Upper lobe of left lung (tissue), 4 donors: ENCODE measurements at regions not wholly inside any gene's neighbourhood (a gene's known extent, or its start where the extent isn't known, plus 50 kb on each side); places are given as distances from the start of the nearest gene placed in this dataset.

Experiments
- POLR2A ChIP-seq, 4 donors: fragments of 450-650 bp; IDR thresholded peaks; one replicate each; pipeline ENCODE4 v1.5.1; 2016 to 2017; ENCODE audit warnings: antibody characterized with exemption in 4 of 4, mild to moderate bottlenecking in 2 of 4
- POLR2AphosphoS5 ChIP-seq, 2 donors: sonication (generic); formaldehyde crosslinking; IDR thresholded peaks; one replicate each; pipeline ENCODE4 v1.5.1; 2017; ENCODE audit warnings: antibody characterized with exemption in 2 of 2
- TF ChIP-seq, protein P1 (sequence below), 6 experiments: fragments of 450-650 bp in 4 of 6; fragments of 200-600 bp in 2 of 6; sonication (generic) in 2 of 6; IDR thresholded peaks; one replicate each; pipeline ENCODE4 v1.5.1; 2016 to 2019; ENCODE audit warnings: antibody characterized with exemption in 6 of 6

GRCh38 chr13:44159633-44160279, 213.9 kb upstream of the SERP2 start:
- TF ChIP-seq, protein P1, sequence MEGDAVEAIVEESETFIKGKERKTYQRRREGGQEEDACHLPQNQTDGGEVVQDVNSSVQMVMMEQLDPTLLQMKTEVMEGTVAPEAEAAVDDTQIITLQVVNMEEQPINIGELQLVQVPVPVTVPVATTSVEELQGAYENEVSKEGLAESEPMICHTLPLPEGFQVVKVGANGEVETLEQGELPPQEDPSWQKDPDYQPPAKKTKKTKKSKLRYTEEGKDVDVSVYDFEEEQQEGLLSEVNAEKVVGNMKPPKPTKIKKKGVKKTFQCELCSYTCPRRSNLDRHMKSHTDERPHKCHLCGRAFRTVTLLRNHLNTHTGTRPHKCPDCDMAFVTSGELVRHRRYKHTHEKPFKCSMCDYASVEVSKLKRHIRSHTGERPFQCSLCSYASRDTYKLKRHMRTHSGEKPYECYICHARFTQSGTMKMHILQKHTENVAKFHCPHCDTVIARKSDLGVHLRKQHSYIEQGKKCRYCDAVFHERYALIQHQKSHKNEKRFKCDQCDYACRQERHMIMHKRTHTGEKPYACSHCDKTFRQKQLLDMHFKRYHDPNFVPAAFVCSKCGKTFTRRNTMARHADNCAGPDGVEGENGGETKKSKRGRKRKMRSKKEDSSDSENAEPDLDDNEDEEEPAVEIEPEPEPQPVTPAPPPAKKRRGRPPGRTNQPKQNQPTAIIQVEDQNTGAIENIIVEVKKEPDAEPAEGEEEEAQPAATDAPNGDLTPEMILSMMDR (IDR thresholded peaks at IDR 0.05): no peak
- TF ChIP-seq POLR2A (IDR thresholded peaks at IDR 0.05): no peak
- no peak for TF ChIP-seq POLR2AphosphoS5 (IDR thresholded peaks at IDR 0.05)
